ENCODE measurements at regions not wholly inside any gene's neighbourhood (a gene's known extent, or its start where the extent isn't known, plus 50 kb on each side); places are given as distances from the start of the nearest gene placed in this dataset.

GRCh38 chr6:114398481-114398880 lies 55.7 kb upstream of the HS3ST5 start:
- no peak for DNase-seq
